ENCODE measurements at regions not wholly inside any gene's neighbourhood (a gene's known extent, or its start where the extent isn't known, plus 50 kb on each side); places are given as distances from the start of the nearest gene placed in this dataset.

- no peak for DNase-seq
- no peak overlapping the region for H3K27ac ChIP-seq
- H3K27me3 ChIP-seq (replicated peaks in 1 of 7): peaks cover 0 to 56% (median 0%) of the 10 kb centered on the region in 7 donors
- H3K4me3 ChIP-seq: no peak overlapping the region
- intact Hi-C loops (cut with DNase I; ENCODE audit: low total_unique reads): no loop called here
- 67 to 88% (median 85%) methylated on average over 4 of the region's 4 CpGs for WGBS, 5 donors
- no peaks in the 10 kb centered on the region for H3K9me3 ChIP-seq
- H3K36me3 ChIP-seq: no peaks in the 10 kb centered on the region
- TF ChIP-seq POLR2A (IDR thresholded peaks at IDR 0.05) (no peak), POLR2AphosphoS5 (IDR thresholded peaks at IDR 0.05) (no peak), CTCF (IDR thresholded peaks at IDR 0.05 in 8 of 11, conservative IDR thresholded peaks at IDR 0.05 in 3 of 11) (no peak)
- no peaks in the 10 kb centered on the region for H3K4me1 ChIP-seq
Measured at GRCh38 chr7:26580064-26580591, 284.3 kb downstream of the SKAP2 start.

GRCh38 chr7:26580711-26581110 is 283.7 kb downstream of the SKAP2 start:
- H3K4me3 ChIP-seq: no peak overlapping the region
- TF ChIP-seq POLR2AphosphoS5 (IDR thresholded peaks at IDR 0.05) (no peak), CTCF (IDR thresholded peaks at IDR 0.05 in 8 of 11, conservative IDR thresholded peaks at IDR 0.05 in 3 of 11) (no peak), POLR2A (IDR thresholded peaks at IDR 0.05) (no peak)
- no peaks in the 10 kb centered on the region for H3K4me1 ChIP-seq
- 89 to 97% (median 92%) methylated on average over 4 of the region's 4 CpGs for WGBS, 5 donors
- intact Hi-C loops (cut with DNase I; ENCODE audit: low total_unique reads): no loop called here
- H3K27me3 ChIP-seq (replicated peaks in 1 of 7): peaks cover 0 to 56% (median 0%) of the 10 kb centered on the region in 7 donors
- no peak overlapping the region for H3K27ac ChIP-seq
- no peak for DNase-seq
- H3K36me3 ChIP-seq: no peaks in the 10 kb centered on the region
- no peaks in the 10 kb centered on the region for H3K9me3 ChIP-seq

- no peak for DNase-seq
- no peak overlapping the region for H3K27ac ChIP-seq
- H3K4me1 ChIP-seq: no peaks in the 10 kb centered on the region
- intact Hi-C loops (cut with DNase I; ENCODE audit: low total_unique reads): no loop called here
- H3K27me3 ChIP-seq (replicated peaks in 1 of 7): peaks cover 0 to 40% (median 0%) of the 10 kb centered on the region in 7 donors
- H3K4me3 ChIP-seq: no peak overlapping the region
- TF ChIP-seq POLR2AphosphoS5 (IDR thresholded peaks at IDR 0.05) (no peak), POLR2A (IDR thresholded peaks at IDR 0.05) (no peak), CTCF (IDR thresholded peaks at IDR 0.05 in 8 of 11, conservative IDR thresholded peaks at IDR 0.05 in 3 of 11) (no peak)
- 84 to 93% (median 86%) methylated on average over 4 of the region's 4 CpGs for WGBS, 5 donors
- H3K9me3 ChIP-seq: no peaks in the 10 kb centered on the region
- H3K36me3 ChIP-seq: no peaks in the 10 kb centered on the region
Measured at GRCh38 chr7:26583094-26583648, 281.2 kb downstream of the SKAP2 start.

- 75 to 97% (median 87%) methylated on average over 2 of the region's 2 CpGs for WGBS, 5 donors
Measured at GRCh38 chr7:26584326-26584725, 280.1 kb downstream of the SKAP2 start.

More at GRCh38 chr7:26584326-26584725, 280.1 kb downstream of the SKAP2 start:
- no peak overlapping the region for H3K27ac ChIP-seq
- H3K36me3 ChIP-seq: no peaks in the 10 kb centered on the region
- H3K27me3 ChIP-seq (replicated peaks in 1 of 7): peaks cover 0 to 36% (median 0%) of the 10 kb centered on the region in 7 donors
- no peak for DNase-seq
- H3K9me3 ChIP-seq: no peaks in the 10 kb centered on the region
- no peak overlapping the region for H3K4me3 ChIP-seq
- no peaks in the 10 kb centered on the region for H3K4me1 ChIP-seq
- intact Hi-C loops (cut with DNase I; ENCODE audit: low total_unique reads): no loop called here
- TF ChIP-seq POLR2AphosphoS5 (IDR thresholded peaks at IDR 0.05) (no peak), POLR2A (IDR thresholded peaks at IDR 0.05) (no peak)

Measured in spleen (tissue), 11 donors.